ENCODE measurements at regions not wholly inside any gene's neighbourhood (a gene's known extent, or its start where the extent isn't known, plus 50 kb on each side); places are given as distances from the start of the nearest gene placed in this dataset.

DNA sequence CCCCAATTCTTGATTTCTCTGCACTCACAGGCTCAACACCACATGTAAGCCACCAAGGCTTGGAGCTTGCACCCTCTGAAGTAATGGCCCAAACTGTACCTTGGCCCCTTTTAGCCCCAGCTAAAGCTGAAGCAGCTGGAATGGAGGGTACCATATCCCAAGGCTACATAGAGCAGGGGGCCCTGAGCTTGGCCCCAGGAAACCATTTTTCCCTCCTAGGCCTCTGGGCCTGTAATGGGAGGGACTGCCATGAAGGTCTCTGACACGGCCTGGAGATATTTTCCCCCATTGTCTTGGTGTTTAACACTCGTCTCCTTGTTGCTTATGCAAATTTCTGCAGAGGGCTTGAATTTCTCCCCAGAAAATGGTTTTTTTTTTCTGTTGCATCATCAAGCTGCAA is 69.7 kb downstream of the SKA1 start:
- no peak for DNase-seq

DNA sequence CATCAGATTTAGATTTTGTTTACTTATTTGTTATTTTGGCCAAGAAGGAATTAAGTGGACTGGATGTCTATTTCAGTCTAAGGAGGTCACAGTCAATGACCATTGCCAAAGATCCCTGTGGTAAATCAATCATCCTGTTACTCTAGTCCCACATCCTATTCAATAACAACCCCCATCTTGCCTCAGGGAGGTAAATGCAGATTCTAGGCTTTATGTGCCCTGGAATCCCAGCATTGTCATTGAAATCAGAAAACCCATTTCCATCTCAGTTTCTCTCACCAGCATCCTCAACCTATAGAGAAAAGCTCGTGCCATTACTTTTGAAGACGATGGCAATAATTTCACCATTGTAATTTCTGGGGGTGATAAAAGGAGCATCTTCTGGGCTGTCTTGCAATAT is 71.8 kb downstream of the SKA1 start:
- no peak for DNase-seq

DNA sequence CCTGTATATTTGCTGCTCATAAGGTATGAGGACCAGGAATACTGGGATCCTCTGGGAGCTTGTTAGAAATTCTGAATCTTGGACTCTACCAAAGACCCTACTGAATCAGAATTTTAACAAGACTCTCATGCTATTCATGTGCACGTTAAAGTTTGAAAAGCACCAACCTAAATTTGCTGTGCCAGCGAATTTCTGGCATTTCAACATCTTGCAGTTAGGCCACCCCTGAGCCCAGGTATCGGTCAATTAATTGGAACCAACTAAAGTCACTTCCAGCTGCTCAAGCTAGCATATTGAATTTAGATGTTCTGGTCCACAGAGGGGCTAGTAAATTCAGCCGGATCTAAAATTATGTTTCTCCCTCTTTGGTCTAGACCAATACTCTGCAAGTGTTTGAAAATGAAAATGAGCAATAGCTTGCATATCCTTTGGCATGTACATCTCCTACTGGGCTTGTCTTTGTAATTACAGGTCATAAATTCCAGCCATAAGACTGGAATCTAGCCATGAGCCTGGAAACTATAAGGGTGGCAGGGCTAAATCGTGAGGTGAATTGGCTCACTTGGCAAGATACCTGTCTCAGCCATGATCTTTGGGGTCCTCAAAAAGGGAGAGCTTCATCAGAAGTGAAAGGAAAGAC is 72.4 kb downstream of the SKA1 start:
- DNase-seq, result no peak

- DNase-seq, result no peak
These were observed 73.1 kb downstream of the SKA1 start for GRCh38 chr18:50447952-50448351.

- no peak for DNase-seq
These were observed 76.4 kb downstream of the SKA1 start for GRCh38 chr18:50451100-50451842.

DNA sequence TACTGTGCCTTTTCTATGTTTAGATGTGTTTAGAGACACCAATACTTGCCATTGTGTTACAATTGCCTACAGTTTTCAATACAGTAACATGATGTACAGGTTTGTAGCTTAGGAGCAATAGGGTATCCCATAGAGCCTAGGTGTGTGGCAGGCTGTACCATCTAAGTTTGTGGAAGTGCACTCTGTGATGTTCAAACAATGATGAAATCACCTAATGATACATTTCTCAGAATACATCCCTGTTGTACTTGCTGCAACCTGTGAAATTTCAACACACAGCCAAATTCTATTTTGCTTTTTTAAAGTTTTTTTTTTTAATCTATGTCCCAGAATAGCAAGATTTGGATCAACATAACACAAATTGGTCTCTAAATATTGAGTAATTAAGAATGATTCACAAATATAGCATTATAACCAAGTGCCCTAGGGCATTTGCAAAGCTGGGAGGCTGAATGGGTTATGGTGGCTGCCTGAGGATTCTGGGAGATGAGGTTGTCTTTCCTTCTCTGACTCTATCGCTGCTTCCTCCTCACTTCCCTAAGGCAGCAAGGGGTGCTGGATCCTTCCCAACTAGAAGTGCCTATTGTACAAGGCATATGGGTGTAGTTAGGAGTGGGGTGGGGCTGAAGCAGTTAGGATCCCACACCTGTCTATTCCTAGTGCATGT is 78.3 kb downstream of the SKA1 start:
- peak; percentile 8 for DNase-seq

- DNase-seq, result no peak
These were observed 78.9 kb downstream of the SKA1 start for GRCh38 chr18:50453732-50454131.

DNA sequence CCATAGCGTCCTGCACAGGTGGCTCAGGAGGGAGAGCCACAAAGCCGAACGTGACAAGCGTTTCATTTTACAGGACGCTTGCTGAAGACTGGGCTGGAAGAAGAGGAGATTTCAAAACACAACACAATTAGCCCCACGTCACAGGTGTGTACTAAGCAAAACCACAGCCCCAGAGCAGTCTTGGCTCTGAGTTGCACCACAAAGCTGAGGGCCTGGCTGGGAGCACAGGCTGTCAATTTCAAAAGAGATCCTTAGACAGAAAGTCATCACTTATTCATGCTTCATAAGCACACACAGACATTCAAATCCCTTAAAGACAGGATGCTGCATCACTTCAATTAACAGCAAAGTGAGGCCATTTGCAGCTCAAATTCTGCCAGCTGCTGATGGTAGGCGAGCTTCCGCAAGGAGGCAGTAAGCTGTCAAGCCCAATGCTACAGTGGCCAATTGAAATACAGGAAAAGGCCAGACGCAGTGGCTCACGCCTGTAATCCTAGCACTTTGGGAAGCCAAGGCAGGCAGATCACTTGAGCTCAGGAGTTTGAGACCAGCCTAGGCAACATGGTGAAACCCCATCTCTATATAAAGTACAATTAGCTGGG is 79.6 kb downstream of the SKA1 start:
- DNase-seq, result peak; percentile 74

- no peak for DNase-seq
These were observed 81.4 kb downstream of the SKA1 start for GRCh38 chr18:50456285-50456684.

- DNase-seq, result no peak
These were observed 82.8 kb downstream of the SKA1 start for GRCh38 chr18:50457639-50458038.

DNA sequence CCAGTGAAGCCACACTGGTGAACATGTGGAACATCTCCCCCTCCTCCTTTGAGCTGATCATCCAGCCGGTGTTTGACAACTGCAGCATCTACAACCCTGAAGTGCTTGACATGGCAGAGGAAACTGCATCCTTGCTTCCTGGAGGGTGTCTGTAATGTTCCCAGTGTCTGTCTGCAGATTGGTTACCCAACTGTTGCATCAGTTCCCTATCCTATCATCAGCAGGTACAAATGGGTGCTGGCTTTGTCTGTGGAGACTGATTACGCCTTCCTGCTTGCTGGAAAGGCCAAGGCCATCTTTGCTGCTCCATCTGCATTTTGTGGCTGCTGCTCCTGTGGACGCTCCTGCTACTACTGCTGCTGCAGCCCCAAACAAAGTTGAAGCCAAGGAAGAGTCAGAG is 83.5 kb downstream of the SKA1 start:
- DNase-seq, result no peak

DNA sequence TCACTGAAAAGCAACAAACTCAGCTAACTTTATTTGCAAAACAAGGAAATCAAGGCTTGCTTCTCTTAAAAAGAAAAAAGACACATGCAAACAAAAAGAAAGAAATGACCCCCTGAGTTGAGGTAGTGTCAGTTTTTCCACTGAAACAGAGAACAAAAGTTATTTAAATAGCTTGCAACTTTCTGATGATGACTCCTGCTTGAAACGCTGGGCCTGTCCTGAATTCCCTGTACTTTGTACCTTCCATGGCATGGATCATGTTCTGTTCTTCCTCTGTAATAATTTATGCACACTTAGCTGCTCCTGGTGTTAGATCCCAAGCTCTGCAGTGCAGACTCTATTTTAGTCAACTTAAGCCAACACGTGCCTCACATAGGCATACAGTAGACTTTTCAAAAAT is 84.0 kb downstream of the SKA1 start:
- no peak for DNase-seq

DNA sequence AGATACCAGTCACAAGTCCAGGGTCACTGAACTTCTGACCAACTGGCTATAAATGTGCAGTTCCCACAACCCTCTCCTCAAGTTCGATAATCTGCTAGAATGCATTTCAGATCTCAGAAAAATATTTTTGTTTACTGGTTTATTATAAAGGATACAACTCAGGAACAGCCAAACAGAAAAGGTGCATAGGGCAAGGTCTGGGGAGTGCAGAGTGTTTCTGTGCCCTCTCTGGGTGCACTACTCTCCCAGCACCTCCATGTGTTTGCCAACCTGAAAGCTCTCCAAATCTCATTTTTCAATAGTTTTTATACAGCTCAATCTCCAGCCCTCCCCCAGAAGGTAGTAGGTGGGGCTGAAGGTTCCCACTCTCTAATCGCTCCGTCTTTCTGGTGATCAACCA is 85.2 kb downstream of the SKA1 start:
- no peak for DNase-seq

DNA sequence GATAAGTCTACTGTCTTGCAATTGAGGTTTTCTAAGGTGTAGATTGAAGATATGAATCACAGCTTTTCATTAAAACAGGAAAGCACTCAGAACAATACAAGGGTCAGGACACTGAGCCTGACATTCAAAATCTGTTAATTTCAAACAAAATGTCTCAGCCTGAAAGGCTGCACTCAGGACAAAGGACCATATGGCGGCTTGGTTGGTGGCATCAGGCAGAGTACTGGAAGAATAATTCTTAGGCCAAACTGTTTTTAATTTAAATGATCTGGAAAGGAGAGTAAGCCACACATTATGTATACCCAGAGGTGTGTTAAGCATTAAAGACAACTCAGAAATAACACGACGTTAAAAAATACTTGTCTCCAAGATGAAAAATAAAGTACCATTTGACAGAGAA is 85.9 kb downstream of the SKA1 start:
- no peak for DNase-seq

- no peak for DNase-seq
These were observed 86.4 kb downstream of the SKA1 start for GRCh38 chr18:50461251-50461650.

DNA sequence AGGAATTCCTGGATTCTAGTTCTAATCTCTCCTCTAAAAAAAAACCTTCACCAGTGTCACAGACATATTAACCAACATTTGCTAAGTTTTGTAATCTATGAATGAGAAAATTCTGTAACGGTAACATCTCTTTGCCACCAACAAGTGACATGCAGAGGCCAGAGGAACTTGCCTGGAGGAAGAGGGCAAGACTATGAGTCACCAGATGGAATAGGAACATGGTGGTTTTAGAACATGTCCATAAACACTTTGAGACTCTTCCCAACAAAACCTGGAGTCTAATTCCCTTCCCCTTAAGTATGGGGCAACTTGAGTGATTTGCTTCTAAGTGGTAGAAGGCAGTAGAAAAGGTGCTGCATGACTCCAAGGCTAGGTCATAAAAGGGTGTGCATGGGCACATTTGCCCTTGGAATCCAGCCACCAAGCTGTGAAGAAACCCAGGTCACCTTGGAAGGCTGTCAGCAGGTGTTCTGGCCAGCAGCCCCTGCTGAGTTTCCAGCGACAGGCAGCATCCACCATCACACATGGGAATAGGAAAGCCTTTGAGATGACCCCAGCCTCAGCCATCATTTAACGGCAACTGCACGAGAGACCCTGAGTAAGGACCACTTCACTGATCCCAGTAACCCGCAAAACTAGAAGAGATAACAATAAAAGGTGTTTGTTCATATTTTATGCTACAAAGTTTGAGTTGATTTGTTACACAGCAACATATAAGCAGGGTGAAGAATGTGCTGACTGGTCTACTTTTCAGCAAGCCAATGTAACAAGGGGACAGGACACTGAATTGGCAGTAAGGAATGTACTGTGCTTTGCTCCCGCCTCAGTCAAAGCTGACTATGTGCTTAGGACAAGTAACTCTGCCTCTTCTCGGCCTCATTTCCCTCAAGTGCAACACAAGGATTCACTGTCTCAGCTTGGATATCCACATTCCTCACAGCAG is 90.6 kb downstream of the SKA1 start:
- no peak for DNase-seq

DNA sequence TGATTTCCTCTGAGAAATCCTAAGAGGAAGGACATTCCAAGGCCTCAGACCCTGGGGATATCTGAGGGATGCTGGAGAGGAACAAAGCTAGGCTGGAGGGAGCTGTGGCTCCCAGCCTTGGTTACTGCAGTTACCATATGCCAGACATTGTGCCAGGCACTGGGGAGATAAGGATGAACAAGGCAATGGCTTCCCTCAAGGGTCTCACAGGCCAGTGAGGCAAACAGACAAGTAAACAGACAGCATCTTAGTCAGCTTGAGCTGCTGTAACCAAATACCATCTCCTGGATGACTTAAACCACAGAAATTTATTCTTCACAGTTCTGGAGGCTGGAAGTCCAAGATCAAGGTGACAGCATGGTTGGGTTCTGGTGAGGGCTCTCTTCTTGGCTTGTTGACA is 91.8 kb downstream of the SKA1 start:
- DNase-seq, result no peak

- DNase-seq, result no peak
These were observed 91.1 kb upstream of the MAPK4 start for GRCh38 chr18:50468807-50469206.

DNA sequence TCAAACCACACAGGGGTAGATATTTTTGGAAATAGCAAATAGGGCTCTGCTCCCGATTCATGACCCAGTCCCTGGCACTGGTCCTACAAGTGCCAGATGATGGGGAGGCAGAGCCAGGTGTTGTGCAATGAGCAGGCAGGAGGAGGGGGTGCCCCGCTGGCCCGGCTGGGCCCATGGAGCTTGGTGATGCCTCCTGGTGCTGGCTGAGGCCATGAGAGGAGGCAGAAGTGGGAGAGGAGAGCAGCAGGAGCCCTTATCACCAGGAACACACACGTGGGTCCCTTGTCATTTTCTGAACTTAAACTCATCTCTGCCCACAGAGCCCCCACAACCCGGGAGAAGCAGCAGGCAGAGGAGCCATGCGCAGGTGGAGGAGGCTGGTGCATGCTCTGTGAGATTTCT is 90.5 kb upstream of the MAPK4 start:
- DNase-seq, result no peak

- DNase-seq, result no peak
These were observed 86.9 kb upstream of the MAPK4 start for GRCh38 chr18:50472941-50473340.

GRCh38 chr18:50473881-50474280 is 86.0 kb upstream of the MAPK4 start:
- no peak for DNase-seq

GRCh38 chr18:50475538-50476193 is 84.2 kb upstream of the MAPK4 start:
- no peak for DNase-seq

Data from NK-92 treated with Interleukin-12 subunit alpha and Interleukin-12 subunit beta, amount 100 ng/mL, for 24 hours (cell line).